IMR-90 (cell line): ENCODE measurements at regions not wholly inside any gene's neighbourhood (a gene's known extent, or its start where the extent isn't known, plus 50 kb on each side); places are given as distances from the start of the nearest gene placed in this dataset.

ENCODE experiments used
- ATAC-seq: fragments of 200-7000 bp; cut with Tn5 transposase; 2 replicates; pipeline ENCODE4 v1.9.1; 2020; ENCODE audit warnings: low read depth, mild to moderate bottlenecking, moderate library complexity
- BruUV-seq: library from RNA; stranded (reverse); fragments of 400-500 nt; replicated peaks from 2 replicates; lab custom pipeline; 2021; lab: Mats Ljungman, UMichigan
- CTCF ChIA-PET: fragments of 300-600 bp; formaldehyde crosslinking; extraction: SDS; loops from one replicate; lab custom pipeline; 2021; ENCODE audit warnings: antibody characterized with exemption; lab: Yijun Ruan, JAX
- POLR2A ChIA-PET: fragments of 300-600 bp; sonication (Branson Sonifier 250); formaldehyde crosslinking; loops from one replicate; lab custom pipeline; 2022; ENCODE audit warnings: antibody characterized with exemption; ENCODE audit not compliant: unreplicated experiment; lab: Charles Lee
- DNase-seq: peaks from one replicate; pipeline ENCODE4 v3.0.0; 2013
- H2AFZ ChIP-seq: replicated peaks from 2 replicates; pipeline ENCODE3; 2013; ENCODE audit warnings: low read length, mild to moderate bottlenecking; ENCODE audit not compliant: poor library complexity
- H2AK5ac ChIP-seq: 2 replicates; pipeline ENCODE4 v1.6.1; 2013; ENCODE audit warnings: low read depth, low read length, inconsistent platforms
- H2AK9ac ChIP-seq: replicated peaks from 2 replicates; pipeline ENCODE3; 2013; ENCODE audit warnings: mild to moderate bottlenecking, low read depth, low read length, moderate library complexity; ENCODE audit not compliant: poor library complexity
- H2BK120ac ChIP-seq: 2 replicates; pipeline ENCODE4 v1.6.1; 2013; ENCODE audit warnings: low read depth, low read length, inconsistent platforms
- H2BK15ac ChIP-seq: 3 replicates; pipeline ENCODE4 v1.6.1; 2013; ENCODE audit warnings: low read depth, low read length, inconsistent platforms
- H2BK20ac ChIP-seq: 2 replicates; pipeline ENCODE4 v1.6.1; 2013; ENCODE audit warnings: low read depth, mild to moderate bottlenecking, inconsistent platforms, low read length, moderate library complexity
- H2BK5ac ChIP-seq: 2 replicates; pipeline ENCODE4 v1.6.1; 2013; ENCODE audit warnings: mild to moderate bottlenecking, low read depth, low read length, inconsistent platforms; ENCODE audit not compliant: poor library complexity, severe bottlenecking
- H3K14ac ChIP-seq: replicated peaks from 2 replicates; pipeline ENCODE4 v1.6.1; 2013; ENCODE audit warnings: low read depth, low read length, inconsistent platforms
- H3K18ac ChIP-seq: 2 replicates; pipeline ENCODE4 v1.6.1; 2013; ENCODE audit warnings: low read depth, low read length, control low read depth
- H3K23ac ChIP-seq: 2 replicates; pipeline ENCODE4 v1.6.1; 2013; ENCODE audit warnings: low read depth, low read length, inconsistent platforms
- H3K27ac ChIP-seq: 2 replicates; pipeline ENCODE4 v1.5.1; 2013; ENCODE audit warnings: mild to moderate bottlenecking, control low read depth, low read length; ENCODE audit not compliant: insufficient read depth
- H3K27me3 ChIP-seq: 2 replicates; pipeline ENCODE4 v1.6.1; 2013; ENCODE audit warnings: low read length; ENCODE audit not compliant: control insufficient read depth, insufficient read depth
- H3K36me3 ChIP-seq: 2 replicates; pipeline ENCODE4 v1.6.1; 2013; ENCODE audit warnings: low read length, mixed read lengths; ENCODE audit not compliant: control insufficient read depth, insufficient read depth
- H3K4ac ChIP-seq: 2 replicates; pipeline ENCODE4 v1.6.1; 2013; ENCODE audit warnings: low read depth, low read length, inconsistent platforms
- H3K4me1 ChIP-seq: 2 replicates; pipeline ENCODE4 v1.6.1; 2013; ENCODE audit warnings: low read length, mixed read lengths; ENCODE audit not compliant: control insufficient read depth, insufficient read depth
- H3K4me2 ChIP-seq: 2 replicates; pipeline ENCODE4 v1.6.1; 2013; ENCODE audit warnings: low read depth, mild to moderate bottlenecking, control low read depth, low read length, moderate library complexity
- H3K4me3 ChIP-seq: 2 replicates; pipeline ENCODE4 v1.5.1; 2013; ENCODE audit warnings: low read depth, mild to moderate bottlenecking, control low read depth, low read length, moderate library complexity; ENCODE audit not compliant: insufficient read depth
- H3K56ac ChIP-seq: 2 replicates; pipeline ENCODE4 v1.6.1; 2013; ENCODE audit warnings: low read length, inconsistent platforms; ENCODE audit not compliant: insufficient read depth; ENCODE audit errors: extremely low read depth
- H3K79me1 ChIP-seq, 2 experiments: 2 replicates each; pipeline ENCODE4 v1.6.1; 2013; ENCODE audit warnings: low read length in 2 of 2, inconsistent platforms in 1 of 2, low read depth in 1 of 2
- H3K9ac ChIP-seq: 2 replicates; pipeline ENCODE4 v1.6.1; 2013; ENCODE audit warnings: low read depth, low read length, control low read depth
- H3K9me1 ChIP-seq: 2 replicates; pipeline ENCODE4 v1.6.1; 2013; ENCODE audit warnings: low read length, inconsistent platforms; ENCODE audit not compliant: insufficient read depth
- H3K9me3 ChIP-seq: 2 replicates; pipeline ENCODE4 v1.6.1; 2013; ENCODE audit warnings: low read length; ENCODE audit not compliant: control insufficient read depth, insufficient read depth
- H4K20me1 ChIP-seq: 2 replicates; pipeline ENCODE4 v1.6.1; 2013; ENCODE audit warnings: low read length, inconsistent platforms; ENCODE audit not compliant: insufficient read depth
- H4K5ac ChIP-seq: 2 replicates; pipeline ENCODE4 v1.6.1; 2013; ENCODE audit warnings: mild to moderate bottlenecking, low read depth, low read length, control low read depth
- H4K8ac ChIP-seq, 2 experiments: 2 replicates each; pipeline ENCODE4 v1.6.1; 2013; ENCODE audit warnings: low read depth in 2 of 2, low read length in 2 of 2, control low read depth in 1 of 2, inconsistent platforms in 1 of 2
- H4K91ac ChIP-seq: 2 replicates; pipeline ENCODE4 v1.6.1; 2013; ENCODE audit warnings: low read depth, low read length, inconsistent platforms; ENCODE audit not compliant: insufficient read depth
- BHLHE40 ChIP-seq: fragments of 150-350 bp; IDR thresholded peaks from 2 replicates; pipeline ENCODE4 v1.6.1; 2016; ENCODE audit warnings: mild to moderate bottlenecking, low read depth, low read length
- CEBPB ChIP-seq: IDR thresholded peaks from 2 replicates; pipeline ENCODE4 v1.6.1; 2012; ENCODE audit warnings: low read depth, low read length, improper control_type of control experiment
- CHD1 ChIP-seq: IDR thresholded peaks from 2 replicates; pipeline ENCODE4 v1.6.1; 2012; ENCODE audit warnings: low read depth, low read length, improper control_type of control experiment
- FOS ChIP-seq: fragments of 150-350 bp; IDR thresholded peaks from 2 replicates; pipeline ENCODE4 v1.6.1; 2016; ENCODE audit warnings: low read depth, low read length
- MAFK ChIP-seq: IDR thresholded peaks from 2 replicates; pipeline ENCODE4 v1.6.1; 2012; ENCODE audit warnings: low read depth, low read length, improper control_type of control experiment
- MAZ ChIP-seq: IDR thresholded peaks from 2 replicates; pipeline ENCODE4 v1.6.1; 2012; ENCODE audit warnings: low read depth, mild to moderate bottlenecking, low read length, improper control_type of control experiment, moderate library complexity, borderline replicate concordance
- MXI1 ChIP-seq: IDR thresholded peaks from 2 replicates; pipeline ENCODE4 v1.6.1; 2012; ENCODE audit warnings: low read depth, mild to moderate bottlenecking, low read length, moderate library complexity, borderline replicate concordance
- NFE2L2 ChIP-seq: fragments of 150-350 bp; IDR thresholded peaks from 2 replicates; pipeline ENCODE4 v1.6.1; 2016; ENCODE audit warnings: low read depth, mild to moderate bottlenecking, low read length
- POLR2A ChIP-seq: IDR thresholded peaks from 2 replicates; pipeline ENCODE4 v1.6.1; 2012; ENCODE audit warnings: mild to moderate bottlenecking, low read depth, low read length
- RAD21 ChIP-seq: IDR thresholded peaks from 2 replicates; pipeline ENCODE4 v1.6.1; 2012; ENCODE audit warnings: low read length, improper control_type of control experiment
- RCOR1 ChIP-seq: IDR thresholded peaks from 2 replicates; pipeline ENCODE4 v1.6.1; 2012; ENCODE audit warnings: mild to moderate bottlenecking, low read length, improper control_type of control experiment; ENCODE audit not compliant: insufficient replicate concordance
- RFX5 ChIP-seq: IDR thresholded peaks from 2 replicates; pipeline ENCODE4 v1.8.0; 2012; ENCODE audit warnings: low read depth, mild to moderate bottlenecking, low read length, moderate library complexity
- SMC3 ChIP-seq: fragments of 150-350 bp; IDR thresholded peaks from 2 replicates; pipeline ENCODE4 v1.6.1; 2016; ENCODE audit warnings: low read depth, mild to moderate bottlenecking, antibody characterized with exemption, low read length, moderate library complexity
- USF2 ChIP-seq: fragments of 150-350 bp; IDR thresholded peaks from 2 replicates; pipeline ENCODE4 v1.6.1; 2017; ENCODE audit warnings: mild to moderate bottlenecking, antibody characterized with exemption, low read length, low read depth
- WGBS, 2 experiments: methylation state at CpG; one replicate each; pipeline versions ENCODE4 v1.1.5 to v1.1.7; 2013; ENCODE audit warnings: missing lambda C conversion rate in 2 of 2; ENCODE audit not compliant: insufficient read length in 1 of 2; ENCODE audit errors: extremely low coverage in 2 of 2; 5-methylcytosine and 5-hydroxymethylcytosine counted together
- dilution Hi-C: fragments of 300-500 bp; cut with HindIII; formaldehyde crosslinking; loops from one replicate; pipeline ENCODE4 v1.14.3; 2018; ENCODE audit warnings: low sequenced_read_pairs; ENCODE audit not compliant: unreplicated experiment
- in situ Hi-C: fragments of 300-500 bp; cut with MboI; formaldehyde crosslinking; loops from 3 replicates; pipeline ENCODE4 v1.14.3; 2019; ENCODE audit warnings: low sequenced_read_pairs, inconsistent platforms, mixed read lengths
- intact Hi-C: fragments of 100-400 bp; cut with micrococcal nuclease; formaldehyde crosslinking; loops from 2 replicates; pipeline ENCODE4 v1.10.0; 2022
- TF ChIP-seq, protein P1 (sequence below): conservative IDR thresholded peaks from 2 replicates; pipeline ENCODE4 v1.5.1; 2012; ENCODE audit warnings: mild to moderate bottlenecking, low read depth, low read length, improper control_type of control experiment
- TF ChIP-seq, protein P2 (sequence below): fragments of 150-350 bp; IDR thresholded peaks from 2 replicates; pipeline ENCODE4 v1.6.1; 2016; ENCODE audit warnings: low read depth, mild to moderate bottlenecking, low read length, moderate library complexity, borderline replicate concordance

GRCh38 chr2:44103639-44104038 is 65.0 kb upstream of the PPM1B start:
- ChIA-PET CTCF (no interaction called here), POLR2A (no interaction called here)
- no peaks in the 10 kb centered on the region for H3K9me3 ChIP-seq
- H3K56ac ChIP-seq, result no peak overlapping the region
- no peak overlapping the region for H2BK20ac ChIP-seq
- H2BK15ac ChIP-seq, result no peak overlapping the region
- TF ChIP-seq SMC3 (no peak), CEBPB (no peak), RAD21 (no peak), RFX5 (no peak), USF2 (no peak), BHLHE40 (no peak), NFE2L2 (no peak), CHD1 (no peak), MXI1 (no peak), FOS (no peak), MAFK (no peak), POLR2A (no peak), RCOR1 (no peak), MAZ (no peak)
- TF ChIP-seq, protein P1, sequence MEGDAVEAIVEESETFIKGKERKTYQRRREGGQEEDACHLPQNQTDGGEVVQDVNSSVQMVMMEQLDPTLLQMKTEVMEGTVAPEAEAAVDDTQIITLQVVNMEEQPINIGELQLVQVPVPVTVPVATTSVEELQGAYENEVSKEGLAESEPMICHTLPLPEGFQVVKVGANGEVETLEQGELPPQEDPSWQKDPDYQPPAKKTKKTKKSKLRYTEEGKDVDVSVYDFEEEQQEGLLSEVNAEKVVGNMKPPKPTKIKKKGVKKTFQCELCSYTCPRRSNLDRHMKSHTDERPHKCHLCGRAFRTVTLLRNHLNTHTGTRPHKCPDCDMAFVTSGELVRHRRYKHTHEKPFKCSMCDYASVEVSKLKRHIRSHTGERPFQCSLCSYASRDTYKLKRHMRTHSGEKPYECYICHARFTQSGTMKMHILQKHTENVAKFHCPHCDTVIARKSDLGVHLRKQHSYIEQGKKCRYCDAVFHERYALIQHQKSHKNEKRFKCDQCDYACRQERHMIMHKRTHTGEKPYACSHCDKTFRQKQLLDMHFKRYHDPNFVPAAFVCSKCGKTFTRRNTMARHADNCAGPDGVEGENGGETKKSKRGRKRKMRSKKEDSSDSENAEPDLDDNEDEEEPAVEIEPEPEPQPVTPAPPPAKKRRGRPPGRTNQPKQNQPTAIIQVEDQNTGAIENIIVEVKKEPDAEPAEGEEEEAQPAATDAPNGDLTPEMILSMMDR, result no peak
- TF ChIP-seq, protein P2, sequence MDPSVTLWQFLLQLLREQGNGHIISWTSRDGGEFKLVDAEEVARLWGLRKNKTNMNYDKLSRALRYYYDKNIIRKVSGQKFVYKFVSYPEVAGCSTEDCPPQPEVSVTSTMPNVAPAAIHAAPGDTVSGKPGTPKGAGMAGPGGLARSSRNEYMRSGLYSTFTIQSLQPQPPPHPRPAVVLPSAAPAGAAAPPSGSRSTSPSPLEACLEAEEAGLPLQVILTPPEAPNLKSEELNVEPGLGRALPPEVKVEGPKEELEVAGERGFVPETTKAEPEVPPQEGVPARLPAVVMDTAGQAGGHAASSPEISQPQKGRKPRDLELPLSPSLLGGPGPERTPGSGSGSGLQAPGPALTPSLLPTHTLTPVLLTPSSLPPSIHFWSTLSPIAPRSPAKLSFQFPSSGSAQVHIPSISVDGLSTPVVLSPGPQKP, result no peak
- no peak overlapping the region for H3K14ac ChIP-seq
- WGBS, 2 experiments, result 100% methylated on average over 1 of the region's 6 CpGs; no CpG with 5 or more reads in 1 of the 2 experiments
- no TSS peak for BruUV-seq
- H3K9me1 ChIP-seq, result peaks cover 11% of the 10 kb centered on the region; the same call in 1 of the 2 replicates
- H3K4me2 ChIP-seq, result no peak overlapping the region
- peaks cover 5% of the 10 kb centered on the region; the same call in 1 of the 2 replicates for H3K4me1 ChIP-seq
- H3K36me3 ChIP-seq, result no peaks in the 10 kb centered on the region
- intact Hi-C loops, result no loop called here
- DNase-seq, result no peak
- H2BK120ac ChIP-seq, result no peak overlapping the region
- H2AK5ac ChIP-seq, result no peak overlapping the region
- no peak overlapping the region for H3K23ac ChIP-seq
- no peak for ATAC-seq
- H3K4ac ChIP-seq, result no peak overlapping the region
- H4K5ac ChIP-seq, result no peak overlapping the region
- no peaks in the 10 kb centered on the region for H3K27me3 ChIP-seq
- no peaks in the 10 kb centered on the region; the same call in 1 of the 2 replicates for H4K20me1 ChIP-seq
- H2AFZ ChIP-seq, result no peak overlapping the region
- H3K79me1 ChIP-seq, result 0 out of 4 replicates have a peak, but pooled peaks cover 0 to 3% of the 10 kb centered on the region in 2 experiments
- H3K9ac ChIP-seq, result no peak overlapping the region
- H3K4me3 ChIP-seq, result no peak overlapping the region
- in situ Hi-C loops, result no loop called here
- H2AK9ac ChIP-seq, result no peak overlapping the region
- no peak overlapping the region for H3K27ac ChIP-seq
- no peak overlapping the region for H3K18ac ChIP-seq
- no peak overlapping the region for H4K91ac ChIP-seq
- dilution Hi-C loops, result no loop called here
- H4K8ac ChIP-seq, result no peak overlapping the region
- H2BK5ac ChIP-seq, result no peak overlapping the region
